Thymus (tissue), 11 donors: ENCODE measurements at regions not wholly inside any gene's neighbourhood (a gene's known extent, or its start where the extent isn't known, plus 50 kb on each side); places are given as distances from the start of the nearest gene placed in this dataset.
A peak's percentile ranks its signal among the peaks of the same experiment; 100 is the strongest.
"Not testable (repeated sequence)": the region's sequence is repeated elsewhere in the genome, so short reads cannot be mapped to it uniquely, and the experiment has no call there.

Source experiments
- DNase-seq, 9 donors: peaks; one replicate each; pipeline ENCODE4 v3.0.0-alpha.2; 2013; ENCODE audit warnings: low spot score in 9 of 9, low read depth in 6 of 9, missing footprints in 1 of 9
- H3K27ac ChIP-seq, 2 donors: one replicate each; pipeline ENCODE4 v1.5.1; 2013; ENCODE audit warnings: control low read depth in 1 of 2, low read depth in 1 of 2, low read length in 1 of 2, mild to moderate bottlenecking in 1 of 2, moderate library complexity in 1 of 2
- H3K27me3 ChIP-seq, 2 donors: one replicate each; pipeline ENCODE4 v1.5.1; 2013; ENCODE audit warnings: low read length in 1 of 2; ENCODE audit not compliant: control insufficient read depth in 2 of 2, insufficient read depth in 1 of 2
- H3K36me3 ChIP-seq, 2 donors: one replicate each; pipeline ENCODE4 v1.5.1; 2013; ENCODE audit warnings: low read length in 1 of 2, mild to moderate bottlenecking in 1 of 2, moderate library complexity in 1 of 2; ENCODE audit not compliant: control insufficient read depth in 2 of 2, insufficient read depth in 2 of 2
- H3K4me1 ChIP-seq, 2 donors: one replicate each; pipeline ENCODE4 v1.5.1; 2013; ENCODE audit warnings: low read length in 2 of 2; ENCODE audit not compliant: control insufficient read depth in 2 of 2, insufficient read depth in 2 of 2
- H3K4me3 ChIP-seq, 2 donors: one replicate each; pipeline ENCODE4 v1.5.1; 2013; ENCODE audit warnings: low read length in 2 of 2, control low read depth in 1 of 2, mild to moderate bottlenecking in 1 of 2
- H3K9me3 ChIP-seq, 2 donors: one replicate each; pipeline ENCODE4 v1.5.1; 2013; ENCODE audit warnings: low read length in 1 of 2, mild to moderate bottlenecking in 1 of 2; ENCODE audit not compliant: control insufficient read depth in 2 of 2, insufficient read depth in 1 of 2
- WGBS: extraction: QIAGEN DNeasy Blood & Tissue Kit; methylation state at CpG from one replicate; pipeline ENCODE4 v1.1.7; 2013; 5-methylcytosine and 5-hydroxymethylcytosine counted together
- donor health status: healthy.

DNA sequence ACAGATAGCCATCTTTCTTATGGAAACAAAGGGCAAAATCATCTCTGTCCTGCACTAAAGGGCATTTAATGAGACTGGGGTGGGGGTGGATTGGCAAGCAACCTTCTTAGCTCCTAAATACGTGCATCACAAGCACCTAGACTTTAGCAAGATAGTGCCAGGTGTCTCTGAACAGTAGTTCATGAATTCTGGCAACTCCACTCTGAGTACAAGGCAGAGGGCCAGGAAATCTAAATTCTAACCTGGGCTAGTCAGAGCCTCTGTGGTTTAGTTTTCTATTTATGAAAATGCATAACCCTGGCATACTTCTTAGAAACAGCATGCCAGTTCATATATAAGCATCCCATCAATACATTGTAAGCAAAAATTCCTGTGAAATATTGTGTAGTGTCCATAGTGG, 788.5 kb downstream of the MCTP2 start:
- Histone ChIP-seq H3K4me1 (no peaks in the 10 kb centered on the region), H3K4me3 (no peak overlapping the region), H3K27ac (no peak overlapping the region), H3K9me3 (no peaks in the 10 kb centered on the region), H3K36me3 (no peaks in the 10 kb centered on the region), H3K27me3 (no peaks in the 10 kb centered on the region)
- 75% methylated on average over 1 of the region's 1 CpG for WGBS
- no peak for DNase-seq

DNA sequence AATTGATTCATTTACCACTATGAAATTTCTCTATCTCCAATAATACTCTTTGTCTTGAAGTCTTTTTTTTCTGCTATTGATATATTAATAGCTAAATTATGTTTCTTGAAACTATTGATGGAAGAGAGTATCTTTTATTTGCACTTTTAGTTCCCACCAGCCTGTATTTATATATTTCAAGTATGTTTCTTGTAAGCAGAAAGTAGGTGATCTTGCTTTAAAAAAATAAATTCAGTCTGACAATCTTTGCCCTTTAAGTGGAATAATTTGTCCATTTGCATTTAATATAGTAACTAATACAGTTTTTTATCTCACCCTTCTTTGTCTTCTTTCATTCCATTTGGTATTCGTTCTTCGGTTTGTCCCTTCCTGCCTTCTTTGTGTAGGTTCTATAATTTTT, 790.5 kb downstream of the MCTP2 start:
- WGBS = 97% methylated on average over 2 of the region's 2 CpGs

GRCh38 chr15:95024351-95024750, 793.0 kb downstream of the MCTP2 start:
- WGBS = 64% methylated on average over 2 of the region's 2 CpGs
- no peaks in the 10 kb centered on the region for H3K36me3 ChIP-seq
- DNase-seq = peak in 1 of 9 donors; percentile 17
- no peak overlapping the region for H3K4me3 ChIP-seq
- H3K27ac ChIP-seq = no peak overlapping the region
- no peaks in the 10 kb centered on the region for H3K4me1 ChIP-seq
- H3K27me3 ChIP-seq = no peaks in the 10 kb centered on the region
- H3K9me3 ChIP-seq = no peaks in the 10 kb centered on the region

More for the DNA sequence above, 790.5 kb downstream of the MCTP2 start:
- no peaks in the 10 kb centered on the region for H3K27me3 ChIP-seq
- no peaks in the 10 kb centered on the region for H3K36me3 ChIP-seq
- H3K27ac ChIP-seq = no peak overlapping the region
- no peaks in the 10 kb centered on the region for H3K9me3 ChIP-seq
- H3K4me3 ChIP-seq = no peak overlapping the region
- no peak for DNase-seq
- H3K4me1 ChIP-seq = no peaks in the 10 kb centered on the region

DNA sequence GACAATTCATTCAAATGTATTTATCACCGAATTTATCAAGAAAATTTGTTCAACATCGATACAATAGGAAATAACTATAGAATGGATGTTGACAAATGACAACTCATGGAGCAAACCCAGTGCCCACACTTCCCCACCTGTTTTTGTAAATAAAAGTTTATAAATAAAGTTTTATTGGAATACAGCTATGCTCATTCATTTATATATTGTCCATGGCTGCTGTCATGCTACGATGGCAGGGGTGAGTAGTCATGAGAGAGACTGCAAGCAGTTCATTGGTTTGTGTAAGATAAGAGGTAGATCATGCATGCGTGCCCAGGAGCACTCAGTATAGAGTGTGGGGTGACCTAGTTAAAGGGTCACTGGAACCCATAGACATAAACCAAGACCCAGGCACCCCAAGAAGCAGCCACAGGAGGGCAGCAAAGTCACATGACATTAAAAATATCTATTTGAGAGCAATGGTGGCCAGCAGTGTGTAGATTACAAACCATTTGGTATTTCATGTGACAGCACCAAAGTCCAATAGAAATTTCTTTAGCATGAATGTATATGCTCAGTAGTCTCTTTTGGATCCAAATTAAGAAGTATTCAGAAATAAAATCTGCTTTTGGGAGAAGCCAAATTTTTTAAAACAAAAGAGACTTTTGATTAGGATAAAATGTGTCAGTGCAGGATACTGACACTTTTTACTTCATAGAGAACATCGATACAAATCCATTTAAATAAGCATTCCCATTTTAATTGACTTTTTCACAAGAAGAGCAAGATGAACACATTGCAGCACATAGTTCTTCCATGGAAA, 794.8 kb downstream of the MCTP2 start:
- Histone ChIP-seq H3K9me3 (no peaks in the 10 kb centered on the region), H3K4me3 (no peak overlapping the region), H3K27me3 (no peaks in the 10 kb centered on the region), H3K4me1 (no peaks in the 10 kb centered on the region), H3K27ac (no peak overlapping the region), H3K36me3 (no peaks in the 10 kb centered on the region)
- WGBS = 92% methylated on average over 5 of the region's 5 CpGs
- DNase-seq = peak in 2 of 9 donors; percentile 4 to 13

DNA sequence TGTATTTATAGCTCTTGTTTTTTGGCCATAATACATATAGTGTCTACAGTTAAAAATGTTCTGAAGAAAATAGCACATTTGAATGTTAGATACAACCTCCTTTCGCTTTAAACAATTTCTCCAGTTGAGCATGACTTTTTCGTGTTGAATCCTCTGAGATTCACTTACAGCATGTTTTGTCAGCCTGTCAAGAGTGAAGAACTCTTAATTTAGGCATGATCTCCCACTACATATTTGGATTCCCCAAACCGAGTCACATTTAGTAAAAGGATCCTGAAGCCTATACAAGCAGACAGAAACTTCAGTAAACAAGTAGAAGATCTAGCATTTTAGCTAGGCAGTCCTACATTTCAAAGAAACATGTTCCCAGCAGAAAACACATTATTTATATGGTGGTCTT, 796.6 kb downstream of the MCTP2 start:
- Histone ChIP-seq H3K27ac (no peak overlapping the region), H3K27me3 (no peaks in the 10 kb centered on the region), H3K36me3 (no peaks in the 10 kb centered on the region), H3K4me3 (no peak overlapping the region), H3K9me3 (no peaks in the 10 kb centered on the region), H3K4me1 (no peaks in the 10 kb centered on the region)
- no peak for DNase-seq
- WGBS = 87% methylated on average over 3 of the region's 3 CpGs

DNA sequence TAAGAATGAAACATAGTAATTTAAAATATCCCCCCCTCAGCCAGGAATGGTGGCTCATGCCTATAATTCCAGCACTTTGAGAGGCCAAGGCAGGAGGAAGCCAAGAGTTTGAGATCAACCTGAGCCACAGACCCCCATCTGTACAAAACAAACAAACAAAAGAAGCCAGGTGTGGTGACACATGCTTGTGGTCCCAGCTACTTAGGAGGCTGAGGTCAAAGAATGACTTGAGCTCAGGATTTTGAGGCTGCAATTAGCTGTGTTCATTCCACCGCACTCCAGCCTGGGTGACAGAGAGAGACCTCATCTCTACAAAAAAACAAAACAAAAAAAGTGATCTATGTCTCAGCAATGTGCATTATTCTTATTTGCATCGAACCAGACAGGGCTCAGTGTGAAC, 800.8 kb downstream of the MCTP2 start:
- no peaks in the 10 kb centered on the region for H3K36me3 ChIP-seq
- no peak overlapping the region for H3K4me3 ChIP-seq
- no peaks in the 10 kb centered on the region for H3K27me3 ChIP-seq
- DNase-seq = no peak
- H3K27ac ChIP-seq = no peak overlapping the region
- WGBS = 83% methylated on average over 2 of the region's 2 CpGs
- H3K4me1 ChIP-seq = no peaks in the 10 kb centered on the region
- no peaks in the 10 kb centered on the region for H3K9me3 ChIP-seq

DNA sequence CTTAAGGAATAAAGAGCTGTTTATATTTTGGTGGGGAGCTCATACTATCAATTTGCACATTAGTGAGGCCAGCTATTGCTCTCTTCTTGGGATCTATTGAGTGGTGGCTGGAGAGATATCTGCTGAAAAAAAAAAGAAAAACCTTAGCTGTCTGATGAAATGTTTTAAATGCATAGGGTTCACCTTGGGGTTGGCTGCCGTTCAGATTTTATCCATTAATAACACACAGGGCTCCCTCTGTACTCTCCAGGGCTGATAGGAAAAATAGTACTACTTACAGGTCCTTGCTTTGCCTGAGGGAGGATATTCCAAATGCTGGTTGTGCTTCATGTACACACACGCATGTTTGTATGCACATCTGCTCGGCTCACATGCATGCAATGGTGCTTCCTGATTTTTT, 803.7 kb downstream of the MCTP2 start:
- 90% methylated on average over 3 of the region's 3 CpGs for WGBS
- DNase-seq = no peak
- no peaks in the 10 kb centered on the region for H3K9me3 ChIP-seq
- H3K4me3 ChIP-seq = no peak overlapping the region
- H3K27me3 ChIP-seq = no peaks in the 10 kb centered on the region
- no peaks in the 10 kb centered on the region for H3K4me1 ChIP-seq
- H3K36me3 ChIP-seq = no peaks in the 10 kb centered on the region
- H3K27ac ChIP-seq = no peak overlapping the region

GRCh38 chr15:95041297-95041696, 809.9 kb downstream of the MCTP2 start:
- 97% methylated on average over 1 of the region's 1 CpG for WGBS
- H3K4me1 ChIP-seq = no peaks in the 10 kb centered on the region
- no peak overlapping the region for H3K27ac ChIP-seq
- no peaks in the 10 kb centered on the region for H3K9me3 ChIP-seq
- no peaks in the 10 kb centered on the region for H3K36me3 ChIP-seq
- H3K27me3 ChIP-seq = no peaks in the 10 kb centered on the region
- H3K4me3 ChIP-seq = no peak overlapping the region
- DNase-seq = no peak

- H3K4me1 ChIP-seq, H3K27me3 ChIP-seq, H3K9me3 ChIP-seq, H3K27ac ChIP-seq, H3K4me3 ChIP-seq, DNase-seq, H3K36me3 ChIP-seq: not testable (repeated sequence)
- WGBS = 88% methylated on average over 9 of the region's 9 CpGs
These were observed 812.0 kb downstream of the MCTP2 start for GRCh38 chr15:95043236-95043932.
